ENCODE measurements at regions not wholly inside any gene's neighbourhood (a gene's known extent, or its start where the extent isn't known, plus 50 kb on each side); places are given as distances from the start of the nearest gene placed in this dataset.
A peak's percentile ranks its signal among the peaks of the same experiment; 100 is the strongest.

GRCh38 chr5:66436721-66437120 is 159.5 kb upstream of the MAST4 start:
- Histone ChIP-seq H3K4me1 (replicated peaks; ENCODE audit: insufficient read depth) (no peaks in the 10 kb centered on the region), H3F3A (ENCODE audit: insufficient read depth, low read depth) (no peaks in the 10 kb centered on the region), H3K27ac (no peak overlapping the region), H3K9me3 (ENCODE audit: insufficient read depth, low read depth) (no peaks in the 10 kb centered on the region), H3K36me3 (ENCODE audit: low read depth) (no peaks in the 10 kb centered on the region), H2AFZ (no peak overlapping the region), H3K4me2 (no peak overlapping the region), H3K79me2 (ENCODE audit: low read depth) (no peaks in the 10 kb centered on the region), H3K4me3 (no peak overlapping the region), H3K27me3 (ENCODE audit: insufficient read depth, low read depth) (no peaks in the 10 kb centered on the region), H3K9me2 (ENCODE audit: insufficient read depth) (no peaks in the 10 kb centered on the region), H4K20me1 (ENCODE audit: insufficient read depth) (no peaks in the 10 kb centered on the region)
- ChIA-PET CTCF (no interaction called here), POLR2A (ENCODE audit: unreplicated experiment) (no interaction called here)
- DNase-seq = peak in 1 of 2 experiments; percentile 2
- TF ChIP-seq, protein P1, sequence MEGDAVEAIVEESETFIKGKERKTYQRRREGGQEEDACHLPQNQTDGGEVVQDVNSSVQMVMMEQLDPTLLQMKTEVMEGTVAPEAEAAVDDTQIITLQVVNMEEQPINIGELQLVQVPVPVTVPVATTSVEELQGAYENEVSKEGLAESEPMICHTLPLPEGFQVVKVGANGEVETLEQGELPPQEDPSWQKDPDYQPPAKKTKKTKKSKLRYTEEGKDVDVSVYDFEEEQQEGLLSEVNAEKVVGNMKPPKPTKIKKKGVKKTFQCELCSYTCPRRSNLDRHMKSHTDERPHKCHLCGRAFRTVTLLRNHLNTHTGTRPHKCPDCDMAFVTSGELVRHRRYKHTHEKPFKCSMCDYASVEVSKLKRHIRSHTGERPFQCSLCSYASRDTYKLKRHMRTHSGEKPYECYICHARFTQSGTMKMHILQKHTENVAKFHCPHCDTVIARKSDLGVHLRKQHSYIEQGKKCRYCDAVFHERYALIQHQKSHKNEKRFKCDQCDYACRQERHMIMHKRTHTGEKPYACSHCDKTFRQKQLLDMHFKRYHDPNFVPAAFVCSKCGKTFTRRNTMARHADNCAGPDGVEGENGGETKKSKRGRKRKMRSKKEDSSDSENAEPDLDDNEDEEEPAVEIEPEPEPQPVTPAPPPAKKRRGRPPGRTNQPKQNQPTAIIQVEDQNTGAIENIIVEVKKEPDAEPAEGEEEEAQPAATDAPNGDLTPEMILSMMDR (conservative IDR thresholded peaks at IDR 0.05) = peak; percentile 46; the same call in 1 of the 2 replicates
- no peak for TF ChIP-seq EZH2 (IDR thresholded peaks at IDR 0.05; ENCODE audit: low read depth)
- no TSS peak for BruUV-seq (replicated peaks)
- intact Hi-C loops (cut with micrococcal nuclease; ENCODE audit: unreplicated experiment) = no loop called here

GRCh38 chr5:66438087-66438486 is 158.1 kb upstream of the MAST4 start:
- H3K4me1 ChIP-seq (replicated peaks; ENCODE audit: insufficient read depth) = no peaks in the 10 kb centered on the region
- no peaks in the 10 kb centered on the region for H3K36me3 ChIP-seq (ENCODE audit: low read depth)
- H3K27ac ChIP-seq = no peak overlapping the region
- intact Hi-C loops (cut with micrococcal nuclease; ENCODE audit: unreplicated experiment) = no loop called here
- H3K79me2 ChIP-seq (ENCODE audit: low read depth) = no peaks in the 10 kb centered on the region
- H3K4me2 ChIP-seq = no peak overlapping the region
- no peak overlapping the region for H3K4me3 ChIP-seq
- no peak overlapping the region for H2AFZ ChIP-seq
- no peaks in the 10 kb centered on the region for H3K27me3 ChIP-seq (ENCODE audit: insufficient read depth, low read depth)
- no peak for TF ChIP-seq EZH2 (IDR thresholded peaks at IDR 0.05; ENCODE audit: low read depth)
- TF ChIP-seq, protein P1 (conservative IDR thresholded peaks at IDR 0.05) = no peak
- no peaks in the 10 kb centered on the region for H4K20me1 ChIP-seq (ENCODE audit: insufficient read depth)
- CTCF ChIA-PET = no interaction called here
- H3F3A ChIP-seq (ENCODE audit: insufficient read depth, low read depth) = no peaks in the 10 kb centered on the region
- no peaks in the 10 kb centered on the region for H3K9me3 ChIP-seq (ENCODE audit: insufficient read depth, low read depth)
- H3K9me2 ChIP-seq (ENCODE audit: insufficient read depth) = no peaks in the 10 kb centered on the region
- no peak for DNase-seq
- POLR2A ChIA-PET (ENCODE audit: unreplicated experiment) = interaction anchor here (0.7 kb wide), 1 partner anchor 1016 kb away, joined by 4 read pairs; no protein-coding TSS in a partner anchor
- no TSS peak for BruUV-seq (replicated peaks)

DNA sequence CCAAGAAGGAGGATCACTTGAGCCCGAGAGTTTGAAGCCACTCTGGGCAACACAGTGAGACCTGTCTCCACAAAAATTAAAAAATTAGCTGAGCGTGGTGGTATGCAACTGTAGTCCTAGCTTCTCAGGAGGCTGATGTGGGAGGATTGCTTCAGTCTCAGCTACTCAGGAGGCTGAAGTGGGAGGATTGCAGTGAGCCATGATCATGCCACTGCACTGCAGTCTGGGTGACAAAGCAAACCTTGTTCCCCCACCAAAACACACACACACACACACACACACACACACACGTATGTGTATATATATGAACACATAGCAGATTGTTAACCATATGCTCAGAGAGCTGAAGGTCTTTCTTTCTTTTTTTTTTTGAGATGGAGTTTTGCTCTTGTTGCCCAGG is 157.5 kb upstream of the MAST4 start:
- Histone ChIP-seq H4K20me1 (ENCODE audit: insufficient read depth) (no peaks in the 10 kb centered on the region), H3F3A (ENCODE audit: insufficient read depth, low read depth) (no peaks in the 10 kb centered on the region), H3K4me1 (replicated peaks; ENCODE audit: insufficient read depth) (no peaks in the 10 kb centered on the region), H3K4me3 (no peak overlapping the region), H3K27ac (no peak overlapping the region), H2AFZ (no peak overlapping the region), H3K4me2 (no peak overlapping the region), H3K9me3 (ENCODE audit: insufficient read depth, low read depth) (no peaks in the 10 kb centered on the region), H3K36me3 (ENCODE audit: low read depth) (no peaks in the 10 kb centered on the region), H3K9me2 (ENCODE audit: insufficient read depth) (no peaks in the 10 kb centered on the region), H3K79me2 (ENCODE audit: low read depth) (no peaks in the 10 kb centered on the region), H3K27me3 (ENCODE audit: insufficient read depth, low read depth) (no peaks in the 10 kb centered on the region)
- TF ChIP-seq, protein P1 (conservative IDR thresholded peaks at IDR 0.05) = no peak
- no peak for TF ChIP-seq EZH2 (IDR thresholded peaks at IDR 0.05; ENCODE audit: low read depth)
- DNase-seq = no peak
- BruUV-seq (replicated peaks) = no TSS peak
- intact Hi-C loops (cut with micrococcal nuclease; ENCODE audit: unreplicated experiment) = no loop called here
- CTCF ChIA-PET = no interaction called here
- POLR2A ChIA-PET (ENCODE audit: unreplicated experiment) = no interaction called here

Data from PC-9 (cell line).